GM19238 (cell line): ENCODE measurements at regions not wholly inside any gene's neighbourhood (a gene's known extent, or its start where the extent isn't known, plus 50 kb on each side); places are given as distances from the start of the nearest gene placed in this dataset.
"Not testable (repeated sequence)": the region's sequence is repeated elsewhere in the genome, so short reads cannot be mapped to it uniquely, and the experiment has no call there.

Source experiments
- DNase-seq: peaks from one replicate; pipeline ENCODE4 v3.0.0; 2011; ENCODE audit warnings: low spot score; ENCODE audit not compliant: insufficient read length

DNA sequence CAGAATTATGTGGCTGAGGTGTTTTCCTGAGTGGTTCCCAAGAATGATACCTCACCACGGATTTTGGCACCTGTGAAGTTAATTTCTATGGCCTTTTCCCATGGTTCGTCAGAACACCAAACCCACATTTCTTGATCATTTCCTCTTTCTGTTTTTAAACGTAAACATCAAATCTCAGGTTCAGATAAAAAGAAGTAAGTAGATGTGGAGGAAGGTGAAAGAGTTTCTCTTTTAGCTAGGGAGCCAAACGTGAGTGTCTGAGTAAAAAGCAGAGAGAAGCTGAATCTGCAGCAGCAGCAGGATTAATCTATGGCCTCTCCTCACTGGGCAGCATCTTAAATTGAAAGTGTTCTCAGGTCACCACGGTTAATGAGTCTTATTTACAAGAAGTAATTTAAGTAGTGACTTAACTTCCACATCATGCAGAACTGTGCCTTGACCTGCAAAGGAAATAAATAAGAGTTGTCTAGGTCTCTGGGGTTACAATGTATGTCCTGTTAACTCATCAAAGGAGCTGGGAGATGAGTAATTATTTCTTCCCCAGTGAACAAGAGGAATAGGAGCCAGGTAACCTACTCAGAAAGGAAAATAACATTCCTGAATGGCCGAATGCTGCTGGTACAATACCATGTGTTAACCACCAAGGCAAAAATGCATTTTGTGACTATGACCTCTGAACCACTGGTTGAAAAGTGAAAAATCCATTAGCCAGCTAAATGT, 139.6 kb upstream of the NETO1 start:
- no peak for DNase-seq

GRCh38 chr18:73006331-73006730, 138.5 kb upstream of the NETO1 start:
- no peak for DNase-seq

- no peak for DNase-seq
Observed at GRCh38 chr18:73004260-73004659, 136.5 kb upstream of the NETO1 start.

- DNase-seq, result no peak
Observed at GRCh38 chr18:72999971-73000607, 132.3 kb upstream of the NETO1 start.

GRCh38 chr18:72995558-72995957, 127.8 kb upstream of the NETO1 start:
- no peak for DNase-seq

DNA sequence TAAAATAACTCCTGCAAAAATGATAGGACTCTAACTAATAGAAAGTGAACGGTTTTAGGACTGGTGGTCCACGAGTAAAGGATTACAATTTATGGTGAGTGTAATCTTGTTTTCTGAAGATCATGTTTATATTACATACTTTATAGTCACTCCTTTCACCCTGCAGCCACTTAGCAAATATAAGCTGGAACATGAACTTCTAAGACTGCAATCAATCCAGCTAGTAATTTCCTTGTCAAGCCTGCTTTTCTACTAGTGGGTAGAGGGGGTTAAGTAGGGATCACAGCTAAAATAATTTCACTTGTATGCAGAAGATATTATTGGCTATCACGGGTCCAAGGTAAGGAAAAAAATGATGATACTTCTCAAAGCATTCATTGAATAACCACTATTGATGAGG, 125.5 kb upstream of the NETO1 start:
- DNase-seq, result no peak

DNA sequence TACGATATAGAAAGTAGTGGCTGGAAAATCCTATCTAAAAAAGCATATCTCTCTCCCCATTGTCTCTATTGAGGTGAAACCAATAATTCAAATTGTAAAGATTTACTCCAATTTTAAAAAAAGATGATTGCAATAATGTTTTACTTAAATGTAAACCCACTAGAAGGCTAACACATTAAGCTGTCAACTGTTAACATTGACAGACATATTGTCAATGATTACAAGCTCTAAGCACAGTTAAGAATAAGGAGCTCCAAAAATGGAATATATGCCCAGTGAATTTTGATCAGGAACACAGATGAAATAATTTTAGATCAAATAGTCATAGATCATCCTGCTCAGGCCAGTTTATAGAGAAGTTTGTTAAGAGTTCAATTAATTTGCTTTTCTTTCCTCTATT, 123.6 kb upstream of the NETO1 start:
- DNase-seq, result no peak

GRCh38 chr18:72987570-72987969, 119.8 kb upstream of the NETO1 start:
- DNase-seq, result not testable (repeated sequence)

GRCh38 chr18:72986103-72986502, 118.3 kb upstream of the NETO1 start:
- DNase-seq, result no peak

DNA sequence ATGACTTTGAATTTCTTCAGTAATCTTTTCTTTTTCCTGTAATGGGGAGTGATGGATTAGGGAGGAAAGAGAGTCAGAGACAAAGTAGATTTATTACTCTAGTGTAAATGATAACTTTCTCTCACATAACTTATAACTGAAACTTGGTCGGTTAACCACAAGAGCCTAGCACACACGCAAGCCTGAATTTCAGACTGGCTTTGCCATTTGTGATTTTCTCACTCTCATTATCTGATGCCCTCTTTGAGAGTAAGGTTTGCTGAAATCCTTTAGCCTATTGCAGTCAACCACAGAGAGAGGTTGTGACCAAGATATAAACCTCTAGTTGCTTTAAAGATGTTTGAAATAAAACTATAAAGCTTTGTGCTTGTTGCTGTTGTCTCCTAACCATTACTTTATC, 117.9 kb upstream of the NETO1 start:
- no peak for DNase-seq

GRCh38 chr18:72984290-72984689, 116.5 kb upstream of the NETO1 start:
- DNase-seq, result no peak

- DNase-seq, result no peak
Observed at GRCh38 chr18:72973841-72974240, 106.1 kb upstream of the NETO1 start.

DNA sequence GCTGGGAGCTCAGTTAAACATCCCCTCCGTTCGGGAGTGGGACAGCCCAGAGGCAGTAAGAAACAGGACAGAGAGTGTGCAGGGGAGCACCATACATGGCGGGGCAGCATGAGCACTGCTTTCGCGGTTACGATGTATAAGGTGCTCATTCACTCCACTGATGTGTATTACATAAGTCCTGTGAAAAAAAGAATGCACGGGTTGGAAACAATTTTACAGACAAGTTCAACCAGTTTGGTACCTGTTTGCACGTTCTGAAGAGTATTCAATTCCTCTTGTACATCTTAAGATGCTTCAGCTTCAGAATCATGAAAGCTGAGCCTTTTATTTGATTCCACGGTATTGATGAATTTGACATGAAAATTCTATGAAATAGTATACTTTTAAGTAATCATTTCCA, 97.8 kb upstream of the NETO1 start:
- DNase-seq, result no peak

DNA sequence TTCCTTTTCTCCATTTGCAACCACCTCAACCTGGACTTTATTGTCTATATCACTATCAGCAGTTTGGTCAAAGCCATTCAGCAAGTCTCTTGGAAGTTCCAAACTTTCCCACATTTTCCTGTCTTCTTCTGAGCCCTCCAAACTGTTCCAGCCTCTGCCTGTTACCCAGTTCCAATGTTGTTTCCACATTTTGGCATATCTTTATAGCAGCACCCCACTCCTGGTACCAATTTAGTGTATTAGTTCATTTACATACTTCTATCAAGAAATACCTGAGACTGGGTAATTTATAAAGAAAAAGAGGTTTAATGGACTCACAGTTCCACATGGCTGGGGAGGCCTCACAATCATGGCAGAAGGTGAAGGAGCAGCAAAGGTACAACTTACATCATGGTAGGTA, 90.4 kb upstream of the NETO1 start:
- DNase-seq, result not testable (repeated sequence)

GRCh38 chr18:72948439-72948838, 80.7 kb upstream of the NETO1 start:
- no peak for DNase-seq

- no peak for DNase-seq
Observed at GRCh38 chr18:72942766-72943165, 75.0 kb upstream of the NETO1 start.

- DNase-seq, result no peak
Observed at GRCh38 chr18:72940986-72941385, 73.2 kb upstream of the NETO1 start.

- DNase-seq, result no peak
Observed at GRCh38 chr18:72940509-72940908, 72.7 kb upstream of the NETO1 start.

GRCh38 chr18:72935744-72936143, 68.0 kb upstream of the NETO1 start:
- no peak for DNase-seq

DNA sequence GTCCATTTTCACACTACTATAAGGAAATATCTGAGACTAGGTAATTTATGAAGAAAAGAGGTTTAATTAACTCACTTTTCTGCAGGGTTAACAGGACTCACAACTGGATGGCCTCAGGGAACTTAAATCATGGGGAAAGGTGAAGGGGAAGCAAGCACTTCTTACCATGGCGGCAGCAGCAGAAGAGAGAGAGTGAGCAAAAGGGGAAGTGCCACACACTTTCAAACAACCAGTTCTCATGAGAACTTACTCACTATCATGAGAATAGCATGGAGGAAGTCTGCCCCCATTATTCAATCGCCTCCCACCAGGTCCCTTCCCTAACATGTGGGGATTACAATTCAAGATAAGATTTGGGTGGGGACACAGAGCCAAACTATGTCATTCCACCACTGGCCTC, 55.1 kb upstream of the NETO1 start:
- DNase-seq, result no peak
